ENCODE measurements at regions not wholly inside any gene's neighbourhood (a gene's known extent, or its start where the extent isn't known, plus 50 kb on each side); places are given as distances from the start of the nearest gene placed in this dataset.

- no peak for DNase-seq
- intact Hi-C loops (cut with DNase I), result no loop called here
These were observed 68.6 kb upstream of the PLXNC1 start for GRCh38 chr12:94079566-94080340.

- no peak for DNase-seq
These were observed 67.9 kb upstream of the PLXNC1 start for GRCh38 chr12:94080341-94081009.

GRCh38 chr12:94082690-94083089 is 65.7 kb upstream of the PLXNC1 start:
- intact Hi-C loops (cut with DNase I), result no loop called here

More at GRCh38 chr12:94080341-94081009, 67.9 kb upstream of the PLXNC1 start:
- intact Hi-C loops (cut with DNase I), result no loop called here

GRCh38 chr12:94089891-94090290 is 58.5 kb upstream of the PLXNC1 start:
- intact Hi-C loops (cut with DNase I), result no loop called here
- DNase-seq, result no peak

More at GRCh38 chr12:94082690-94083089, 65.7 kb upstream of the PLXNC1 start:
- no peak for DNase-seq

- intact Hi-C loops (cut with DNase I), result no loop called here
- DNase-seq, result no peak
These were observed 56.8 kb upstream of the PLXNC1 start for GRCh38 chr12:94091624-94092023.

- intact Hi-C loops (cut with DNase I), result no loop called here
- DNase-seq, result no peak
These were observed 55.7 kb upstream of the PLXNC1 start for GRCh38 chr12:94092516-94093241.

GRCh38 chr12:94094700-94095099 is 53.7 kb upstream of the PLXNC1 start:
- no peak for DNase-seq
- intact Hi-C loops (cut with DNase I), result no loop called here

GRCh38 chr12:94095618-94096017 is 52.8 kb upstream of the PLXNC1 start:
- DNase-seq, result peak in 9 of 42 donors; percentile 11 to 56 (median 22)
- intact Hi-C loops (cut with DNase I), result no loop called here

GRCh38 chr12:94098466-94098865 is 49.9 kb upstream of the PLXNC1 start:
- DNase-seq, result peak in 2 of 42 donors; percentile 4 to 13
- intact Hi-C loops (cut with DNase I), result no loop called here
